ENCODE measurements at regions not wholly inside any gene's neighbourhood (a gene's known extent, or its start where the extent isn't known, plus 50 kb on each side); places are given as distances from the start of the nearest gene placed in this dataset.

DNA sequence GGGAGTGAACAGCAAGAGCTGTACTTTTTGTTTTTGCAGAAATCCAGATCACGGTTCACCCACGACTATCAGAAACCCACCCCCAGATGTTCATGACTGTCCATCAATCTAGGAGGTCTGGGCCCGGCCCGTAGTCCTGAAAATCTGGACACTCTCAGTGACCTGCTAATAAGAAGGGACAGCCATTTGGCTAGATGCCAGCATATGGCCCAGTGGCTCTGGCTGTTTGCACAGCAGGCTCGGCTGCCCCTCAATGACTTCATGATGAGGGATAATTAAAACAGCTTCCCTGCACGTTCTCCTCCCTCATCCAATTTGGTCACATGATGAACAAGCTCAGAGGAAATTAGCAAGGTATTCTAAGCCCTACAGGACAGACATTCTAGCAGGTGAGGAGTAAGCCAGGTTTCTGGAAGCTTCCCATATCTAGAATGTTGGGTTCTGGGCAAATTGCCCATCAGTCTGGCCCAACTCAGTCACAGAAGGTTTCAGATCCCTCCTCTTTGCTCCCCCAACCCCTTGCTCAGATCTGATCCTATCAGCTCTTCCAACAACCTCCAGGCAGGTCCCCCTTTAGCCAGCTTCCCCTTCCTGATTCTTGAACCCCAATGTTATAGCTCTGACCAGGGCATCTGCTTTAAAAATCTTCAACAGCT lies 397.3 kb downstream of the SHANK2 start:
- H3K27me3 ChIP-seq (ENCODE audit: insufficient read depth in 3 of 3, low read length in 2 of 3): peaks cover 0 to 14% (median 2%) of the 10 kb centered on the region in 3 donors
- no peaks in the 10 kb centered on the region for H3K4me1 ChIP-seq
- no peak overlapping the region for H3K27ac ChIP-seq
- H3K9me3 ChIP-seq: no peaks in the 10 kb centered on the region
- WGBS, 3 donors: 45 to 49% (median 48%) methylated on average over 6 of the region's 6 CpGs
- DNase-seq: peak in 1 of 2 donors; percentile 44
- ATAC-seq: no peak
- intact Hi-C loops (cut with DNase I): no loop called here
- no peaks in the 10 kb centered on the region for H3K36me3 ChIP-seq (ENCODE audit: insufficient read depth in 1 of 2, low read depth in 1 of 2)
- TF ChIP-seq, protein P1, sequence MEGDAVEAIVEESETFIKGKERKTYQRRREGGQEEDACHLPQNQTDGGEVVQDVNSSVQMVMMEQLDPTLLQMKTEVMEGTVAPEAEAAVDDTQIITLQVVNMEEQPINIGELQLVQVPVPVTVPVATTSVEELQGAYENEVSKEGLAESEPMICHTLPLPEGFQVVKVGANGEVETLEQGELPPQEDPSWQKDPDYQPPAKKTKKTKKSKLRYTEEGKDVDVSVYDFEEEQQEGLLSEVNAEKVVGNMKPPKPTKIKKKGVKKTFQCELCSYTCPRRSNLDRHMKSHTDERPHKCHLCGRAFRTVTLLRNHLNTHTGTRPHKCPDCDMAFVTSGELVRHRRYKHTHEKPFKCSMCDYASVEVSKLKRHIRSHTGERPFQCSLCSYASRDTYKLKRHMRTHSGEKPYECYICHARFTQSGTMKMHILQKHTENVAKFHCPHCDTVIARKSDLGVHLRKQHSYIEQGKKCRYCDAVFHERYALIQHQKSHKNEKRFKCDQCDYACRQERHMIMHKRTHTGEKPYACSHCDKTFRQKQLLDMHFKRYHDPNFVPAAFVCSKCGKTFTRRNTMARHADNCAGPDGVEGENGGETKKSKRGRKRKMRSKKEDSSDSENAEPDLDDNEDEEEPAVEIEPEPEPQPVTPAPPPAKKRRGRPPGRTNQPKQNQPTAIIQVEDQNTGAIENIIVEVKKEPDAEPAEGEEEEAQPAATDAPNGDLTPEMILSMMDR (IDR thresholded peaks at IDR 0.05): no peak
- no peak overlapping the region for H3K4me3 ChIP-seq

DNA sequence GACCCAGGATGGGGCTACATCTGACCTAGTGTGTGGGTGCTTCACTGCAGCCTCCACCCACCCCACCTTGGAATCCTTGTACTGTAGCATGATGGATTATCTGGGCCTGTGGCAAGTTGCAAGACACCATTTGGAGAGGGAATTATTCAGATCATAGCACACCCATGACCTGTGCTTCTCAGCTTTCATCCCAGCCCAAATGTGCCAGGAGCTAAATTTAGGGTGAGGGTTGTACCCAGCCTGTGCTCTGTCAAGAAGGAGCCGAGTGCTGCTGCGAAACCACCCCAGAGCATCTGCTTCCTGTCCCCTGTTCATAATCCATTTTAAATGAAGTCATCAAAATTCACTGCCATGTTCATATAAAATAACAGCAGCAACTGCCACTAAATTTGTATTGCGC lies 394.5 kb downstream of the SHANK2 start:
- ATAC-seq: peak; percentile 72 to 81 (median 78)
- WGBS, 3 donors: 47 to 58% (median 54%) methylated on average over 3 of the region's 3 CpGs
- H3K27ac ChIP-seq: no peak overlapping the region

DNA sequence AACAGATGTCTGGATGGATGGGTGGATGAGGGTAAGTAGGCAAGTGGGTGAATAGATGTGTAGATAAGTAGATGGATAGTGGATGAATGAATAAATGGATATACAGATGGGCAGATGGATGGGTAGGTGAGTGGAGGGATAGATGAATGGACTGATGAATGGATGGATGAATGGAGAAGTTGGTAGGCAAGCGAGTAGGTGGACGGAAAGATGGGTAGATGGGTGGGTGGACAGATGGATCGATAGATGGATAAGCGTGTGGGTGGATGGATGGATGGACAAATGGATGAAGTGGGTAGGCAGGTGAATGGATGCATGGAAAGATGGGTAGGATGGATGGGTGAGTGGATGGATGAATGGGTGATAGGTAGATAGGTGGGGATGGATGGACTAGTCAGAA lies 393.2 kb downstream of the SHANK2 start:
- Histone ChIP-seq H3K4me3 (no peak overlapping the region), H3K27ac (no peak overlapping the region), H3K36me3 (ENCODE audit: insufficient read depth in 1 of 2, low read depth in 1 of 2) (no peaks in the 10 kb centered on the region), H3K4me1 (no peaks in the 10 kb centered on the region), H3K9me3 (no peaks in the 10 kb centered on the region), H3K27me3 (ENCODE audit: insufficient read depth in 3 of 3, low read length in 2 of 3) (no peaks in the 10 kb centered on the region)
- 97 to 98% (median 97%) methylated on average over 4 of the region's 4 CpGs for WGBS, 3 donors
- no peak for ATAC-seq
- no peak for DNase-seq
- TF ChIP-seq, protein P1 (IDR thresholded peaks at IDR 0.05): no peak
- intact Hi-C loops (cut with DNase I): no loop called here

More for the DNA sequence above, 394.5 kb downstream of the SHANK2 start:
- H3K36me3 ChIP-seq (ENCODE audit: insufficient read depth in 1 of 2, low read depth in 1 of 2): no peaks in the 10 kb centered on the region
- H3K4me3 ChIP-seq: no peak overlapping the region
- peak in 1 of 2 donors; percentile 6 for DNase-seq
- H3K27me3 ChIP-seq (ENCODE audit: insufficient read depth in 3 of 3, low read length in 2 of 3): no peaks in the 10 kb centered on the region
- TF ChIP-seq, protein P1 (IDR thresholded peaks at IDR 0.05): no peak
- H3K9me3 ChIP-seq: no peaks in the 10 kb centered on the region
- intact Hi-C loops (cut with DNase I): no loop called here
- no peaks in the 10 kb centered on the region for H3K4me1 ChIP-seq

DNA sequence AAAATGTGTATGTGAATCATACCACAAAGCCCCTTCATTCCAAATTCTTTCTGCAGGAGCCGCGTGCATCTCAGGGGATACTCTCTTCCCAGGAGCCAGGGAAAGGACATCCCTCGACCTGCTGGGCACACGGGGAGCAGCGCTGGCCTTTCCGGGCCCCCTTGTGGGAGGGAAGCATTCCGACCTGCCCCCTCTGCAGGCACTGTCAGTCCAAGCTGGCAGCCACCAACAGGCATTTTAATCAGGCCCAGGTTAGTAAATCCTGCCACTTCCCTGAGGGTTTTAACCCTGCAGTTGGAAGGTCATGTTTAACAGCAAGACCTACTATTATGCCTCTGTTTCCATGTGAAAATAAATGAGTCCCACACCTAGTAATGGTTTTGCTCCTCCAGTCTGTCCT lies 391.5 kb downstream of the SHANK2 start:
- Histone ChIP-seq H3K27me3 (ENCODE audit: insufficient read depth in 3 of 3, low read length in 2 of 3) (no peaks in the 10 kb centered on the region), H3K4me1 (no peaks in the 10 kb centered on the region), H3K4me3 (no peak overlapping the region), H3K36me3 (ENCODE audit: insufficient read depth in 1 of 2, low read depth in 1 of 2) (no peaks in the 10 kb centered on the region), H3K9me3 (no peaks in the 10 kb centered on the region), H3K27ac (no peak overlapping the region)
- TF ChIP-seq, protein P1 (IDR thresholded peaks at IDR 0.05): no peak
- 48 to 56% (median 53%) methylated on average over 7 of the region's 7 CpGs for WGBS, 3 donors
- intact Hi-C loops (cut with DNase I): no loop called here
- ATAC-seq (no peak), DNase-seq (no peak)

DNA sequence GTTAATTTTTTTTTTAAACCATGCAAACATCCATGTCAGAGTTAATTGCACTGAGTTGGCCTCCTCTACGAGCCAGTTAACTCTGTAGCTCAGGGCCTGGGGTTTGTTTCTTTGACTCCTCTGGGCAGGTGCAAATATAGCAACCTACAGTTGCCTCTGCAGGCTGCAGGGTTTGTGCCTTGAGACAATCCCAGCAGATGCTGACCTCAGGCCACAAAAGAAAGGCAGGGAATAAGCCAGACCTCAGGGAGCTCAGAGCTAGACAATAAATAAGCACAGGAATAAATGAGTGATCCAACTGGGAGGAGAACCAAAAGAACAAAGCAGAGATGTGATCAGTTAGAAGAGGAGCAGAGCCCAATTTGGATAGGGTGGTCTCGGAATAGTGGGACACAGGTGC lies 390.8 kb downstream of the SHANK2 start:
- peak in 1 of 2 donors; percentile 2 for DNase-seq
- no peak overlapping the region for H3K4me3 ChIP-seq
- ATAC-seq: no peak
- intact Hi-C loops (cut with DNase I): no loop called here
- H3K27me3 ChIP-seq (ENCODE audit: insufficient read depth in 3 of 3, low read length in 2 of 3): no peaks in the 10 kb centered on the region
- H3K36me3 ChIP-seq (ENCODE audit: insufficient read depth in 1 of 2, low read depth in 1 of 2): no peaks in the 10 kb centered on the region
- no peaks in the 10 kb centered on the region for H3K4me1 ChIP-seq
- no peak overlapping the region for H3K27ac ChIP-seq
- H3K9me3 ChIP-seq: no peaks in the 10 kb centered on the region
- 58 to 67% (median 65%) methylated on average over 2 of the region's 2 CpGs for WGBS, 3 donors
- TF ChIP-seq, protein P1 (IDR thresholded peaks at IDR 0.05): no peak
